GM11168 (cell line): ENCODE measurements at regions not wholly inside any gene's neighbourhood (a gene's known extent, or its start where the extent isn't known, plus 50 kb on each side); places are given as distances from the start of the nearest gene placed in this dataset.

ENCODE experiments used
- in situ Hi-C: fragments of 300-500 bp; cut with MboI; formaldehyde crosslinking; loops from one replicate; pipeline ENCODE4 v1.12.0; 2022; ENCODE audit warnings: low sequenced_read_pairs; ENCODE audit not compliant: unreplicated experiment

DNA sequence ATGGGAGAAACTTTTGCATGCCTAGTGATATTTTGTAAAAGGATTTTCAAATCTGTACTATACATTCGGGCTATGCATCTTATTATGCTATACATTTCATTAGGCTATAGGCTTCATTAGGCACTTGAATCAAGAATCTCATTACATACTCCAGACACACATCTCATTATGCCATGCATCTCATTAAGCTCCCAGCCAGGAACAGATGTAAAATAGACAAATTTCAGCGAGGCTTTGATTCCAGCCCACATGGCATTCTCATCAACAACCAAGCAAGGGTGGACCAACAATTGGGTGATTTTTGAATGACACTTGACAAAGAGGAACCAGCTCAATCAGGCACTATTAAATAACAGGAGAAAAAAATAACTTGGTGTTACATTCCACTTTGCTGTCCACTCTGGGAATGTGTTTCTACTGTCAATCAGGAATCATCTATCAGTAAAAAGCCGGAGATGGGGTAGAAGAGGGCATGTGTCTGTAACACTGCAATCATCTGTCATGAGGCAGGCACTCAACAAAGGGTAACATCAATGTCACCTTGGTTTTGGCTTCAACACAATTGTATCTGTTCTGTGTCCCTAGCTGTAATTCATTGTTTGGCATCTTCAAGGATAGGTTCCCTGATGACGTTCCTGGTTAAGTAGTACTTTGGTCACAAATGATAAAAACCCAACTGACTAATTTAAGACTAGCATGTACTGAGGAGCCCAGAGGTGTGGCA is 498.6 kb downstream of the EPHA4 start:
- in situ Hi-C loops = no loop called here

DNA sequence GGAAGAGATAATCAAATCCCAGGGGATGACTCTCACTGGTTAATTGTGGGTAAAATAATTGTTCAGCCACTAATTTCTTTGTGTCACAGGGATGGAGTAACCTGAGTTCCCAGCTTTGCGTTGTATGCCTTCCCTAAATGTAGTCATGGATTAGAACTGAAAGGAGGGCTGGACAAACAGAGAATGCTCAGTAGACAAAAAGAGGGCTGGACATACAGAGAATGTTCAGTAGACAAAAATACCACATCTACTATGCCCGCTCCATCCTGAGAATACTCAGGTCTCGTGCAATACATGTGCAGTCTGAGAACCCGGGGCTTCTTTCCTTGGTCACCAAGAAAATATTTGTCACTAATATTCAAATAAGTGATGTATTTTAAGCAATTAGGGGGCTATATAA is 497.9 kb downstream of the EPHA4 start:
- in situ Hi-C loops = no loop called here

DNA sequence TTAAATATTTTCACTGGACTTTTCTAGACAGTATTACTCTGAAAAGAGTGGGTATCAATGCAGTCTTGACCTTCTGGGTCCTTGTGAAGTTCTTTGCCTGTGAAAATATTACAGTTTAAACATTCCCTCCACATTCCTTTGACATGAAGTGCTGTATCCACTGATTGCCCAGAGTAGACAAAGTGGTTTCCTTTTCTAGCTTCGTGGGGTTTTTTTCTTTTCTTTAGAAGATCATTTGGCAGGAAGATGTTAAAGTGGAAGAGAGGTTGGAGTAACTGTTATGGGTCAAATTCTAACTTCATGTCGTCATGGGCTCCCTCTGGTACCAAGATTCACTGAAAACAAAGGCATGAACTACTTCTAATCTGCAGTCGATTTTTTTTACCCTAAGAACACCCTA is 496.9 kb downstream of the EPHA4 start:
- in situ Hi-C loops = no loop called here

DNA sequence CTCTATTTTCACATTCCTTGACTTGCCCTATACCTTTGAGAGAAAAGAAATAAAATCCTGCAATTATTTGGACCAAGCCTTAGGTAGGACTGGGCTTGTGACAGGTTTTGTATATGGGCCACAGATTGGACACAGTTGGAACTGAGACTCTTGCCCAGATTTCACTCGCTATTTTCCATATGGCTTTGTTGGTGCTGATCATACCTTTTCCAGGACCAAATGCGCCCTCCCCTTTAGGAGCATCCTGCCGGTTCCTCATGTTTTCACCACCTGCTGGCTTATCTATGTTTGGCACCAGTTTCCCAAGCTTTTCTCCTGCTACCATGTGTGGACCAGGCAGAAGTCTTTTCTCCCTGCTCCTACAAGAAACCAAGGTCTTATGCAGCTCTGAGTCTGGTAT is 494.9 kb downstream of the EPHA4 start:
- in situ Hi-C loops = no loop called here

DNA sequence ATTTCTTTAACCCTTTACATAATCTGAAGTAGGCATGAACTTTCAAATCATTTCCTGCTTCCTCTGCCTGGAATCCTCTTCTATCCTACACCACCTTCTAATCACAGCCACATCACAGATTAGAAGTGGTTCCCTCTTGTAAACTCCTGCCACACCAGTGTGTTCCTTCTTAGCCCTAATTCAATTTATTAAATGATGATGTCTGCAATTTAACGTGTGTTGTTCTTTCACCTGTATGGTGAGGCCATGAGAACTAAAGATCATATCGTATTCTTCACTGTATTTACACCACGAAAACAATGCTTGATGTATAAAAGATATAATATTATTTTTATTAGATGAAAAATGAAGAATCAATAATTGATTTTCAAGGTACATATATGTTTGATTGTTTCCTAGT is 494.3 kb downstream of the EPHA4 start:
- in situ Hi-C loops = no loop called here

DNA sequence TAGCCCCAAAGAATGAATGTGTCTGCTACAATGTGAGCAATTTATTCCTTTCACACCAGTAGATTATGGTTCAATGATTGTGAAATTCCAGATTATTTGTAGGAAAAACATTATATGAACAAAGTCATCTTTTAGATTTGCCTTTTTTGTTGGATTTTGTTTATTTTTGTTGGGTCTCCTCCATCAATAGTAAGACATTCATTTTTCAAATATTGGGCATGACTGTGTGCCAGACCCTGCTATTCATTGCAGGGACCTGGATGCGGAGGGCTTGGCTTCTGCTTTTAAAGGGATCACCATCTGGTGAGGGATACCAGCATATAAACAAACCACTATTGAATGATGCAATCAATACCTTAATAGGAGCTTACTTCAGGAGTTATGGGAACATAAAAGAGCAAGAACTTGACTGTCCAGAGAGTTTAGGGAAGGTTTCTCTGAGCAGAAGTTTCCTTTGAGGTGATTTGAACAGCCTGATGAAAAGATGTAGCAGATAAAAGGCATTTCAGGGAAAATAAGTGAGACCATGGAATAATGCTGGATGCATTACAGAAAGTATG is 486.7 kb downstream of the EPHA4 start:
- in situ Hi-C loops = no loop called here

DNA sequence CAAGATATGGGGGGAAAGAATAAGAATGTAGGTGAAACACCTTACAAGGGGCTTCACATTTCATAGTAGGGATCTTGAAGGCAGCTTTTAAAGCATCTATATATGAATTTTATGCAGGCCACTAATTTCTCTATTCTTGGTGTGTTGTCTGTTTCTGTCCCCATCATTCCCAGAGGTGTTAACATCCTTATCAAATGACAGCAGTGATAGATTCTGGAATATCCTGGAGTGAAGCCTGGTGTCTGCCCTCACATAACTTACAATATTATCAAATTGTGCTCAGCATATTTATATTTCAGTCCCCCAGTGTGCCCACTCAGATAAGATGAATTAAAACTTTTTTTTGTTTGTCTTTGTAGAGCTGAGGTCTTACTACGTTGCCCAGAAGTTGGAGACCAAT is 486.2 kb downstream of the EPHA4 start:
- in situ Hi-C loops = no loop called here

DNA sequence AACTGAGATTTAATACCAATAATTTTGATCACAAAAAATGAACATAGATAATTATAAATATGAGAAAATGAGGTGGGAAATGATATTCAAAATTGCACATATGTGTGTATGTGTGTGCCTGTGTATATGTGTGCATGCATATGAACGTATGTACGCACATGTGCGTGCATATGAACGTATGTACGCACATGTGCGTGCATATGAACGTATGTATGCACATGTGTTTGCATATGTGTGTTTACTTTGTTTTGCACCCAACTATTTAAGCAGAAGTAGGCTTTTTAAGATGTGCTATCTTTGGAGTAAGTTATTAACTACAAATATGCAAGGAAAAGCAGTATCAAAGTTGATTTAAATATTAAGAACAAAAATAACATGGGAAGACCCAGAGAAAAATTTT is 484.3 kb downstream of the EPHA4 start:
- in situ Hi-C loops = no loop called here

DNA sequence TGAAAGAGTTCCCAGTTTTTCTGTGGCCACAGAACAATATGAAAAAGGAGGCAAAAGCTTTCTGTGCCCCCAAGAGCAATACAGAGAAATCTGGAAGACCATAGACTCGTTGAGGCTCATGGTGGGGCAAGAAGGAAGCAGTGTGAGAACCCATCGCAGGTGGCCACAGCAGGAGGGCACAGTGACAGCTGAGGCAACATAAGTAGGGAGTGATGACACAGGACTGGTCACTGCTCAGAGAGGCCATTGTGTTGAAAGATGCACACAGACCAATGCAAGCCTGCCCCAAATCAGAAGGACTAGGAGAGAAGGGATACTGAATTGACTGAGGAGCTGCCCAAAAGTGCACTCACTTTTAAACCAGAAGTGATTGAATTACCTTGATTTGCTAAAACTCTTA is 483.6 kb downstream of the EPHA4 start:
- in situ Hi-C loops = no loop called here

DNA sequence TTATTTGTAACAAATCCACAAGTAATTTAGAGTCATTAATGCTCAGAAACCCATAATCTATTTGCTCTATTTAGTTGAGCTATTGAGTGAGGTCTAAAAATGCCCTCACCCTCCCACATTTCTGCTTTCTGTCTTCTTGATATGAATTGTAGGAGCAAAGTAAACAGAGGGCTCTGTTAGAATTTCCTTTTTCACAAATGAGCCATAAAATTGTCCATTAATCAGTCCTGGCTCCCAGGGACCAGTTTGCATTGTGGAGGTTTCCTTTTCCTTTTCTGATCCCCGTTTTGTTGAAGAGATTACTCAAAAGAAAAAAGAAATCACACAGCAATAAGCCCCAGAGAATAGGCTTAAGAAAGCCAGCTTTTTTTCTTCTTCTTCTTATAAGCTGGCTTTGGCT is 476.7 kb downstream of the EPHA4 start:
- in situ Hi-C loops = no loop called here

DNA sequence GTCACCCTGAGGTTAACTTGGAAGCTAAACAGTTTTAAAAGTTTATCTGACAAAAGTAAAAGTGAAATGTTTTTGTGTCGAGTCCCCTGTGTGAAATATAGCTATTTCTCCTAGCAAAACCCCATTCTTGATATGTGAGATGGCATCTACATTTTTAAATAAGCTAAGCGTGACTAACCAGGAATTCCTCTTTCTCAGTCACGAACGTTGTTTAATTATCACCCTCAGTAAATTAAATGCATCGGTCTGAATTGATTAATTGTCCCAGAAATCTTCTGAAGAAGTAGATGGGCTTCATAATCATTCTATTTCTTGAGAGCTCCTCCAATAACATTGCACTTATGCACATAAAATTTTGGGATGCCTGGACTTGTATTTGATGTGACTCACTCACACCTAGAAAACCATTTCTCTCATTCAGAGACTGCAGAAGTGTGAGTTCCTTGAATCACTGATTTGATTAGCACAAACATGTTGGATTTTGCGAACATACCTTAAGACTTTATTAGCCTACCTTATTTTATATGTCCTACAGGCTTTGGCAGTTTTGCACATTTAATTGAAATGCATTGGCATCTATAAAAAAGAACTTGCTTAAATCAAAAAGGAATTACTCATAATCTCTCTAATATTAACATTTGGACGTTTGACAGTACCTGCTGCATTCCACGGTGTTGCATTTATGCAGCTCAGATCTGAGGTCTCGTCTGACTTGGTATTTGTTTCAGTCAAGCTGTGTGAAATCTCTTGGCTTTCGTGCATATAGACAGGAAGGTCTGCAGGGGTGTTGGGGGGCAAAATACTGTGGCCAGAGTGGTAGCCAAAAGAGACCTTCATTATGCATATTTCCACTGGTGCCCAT is 475.2 kb downstream of the EPHA4 start:
- in situ Hi-C loops = no loop called here

DNA sequence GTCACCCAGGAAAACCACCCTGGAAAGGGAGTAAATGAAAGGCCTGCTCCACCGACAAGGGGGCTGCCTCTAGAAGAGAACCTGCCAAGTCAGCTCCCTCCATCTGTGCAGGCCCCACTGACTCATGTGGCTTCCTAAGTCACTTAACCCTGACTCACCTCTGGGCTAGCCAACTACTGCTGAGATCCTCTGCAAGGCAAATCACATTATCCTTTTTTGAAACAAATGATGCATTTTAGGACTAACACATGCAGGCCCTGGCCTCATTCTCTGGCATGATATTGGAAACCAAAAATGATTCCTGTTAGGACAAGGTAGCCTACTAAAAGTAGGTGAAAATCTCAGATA is 474.6 kb downstream of the EPHA4 start:
- in situ Hi-C loops = no loop called here

DNA sequence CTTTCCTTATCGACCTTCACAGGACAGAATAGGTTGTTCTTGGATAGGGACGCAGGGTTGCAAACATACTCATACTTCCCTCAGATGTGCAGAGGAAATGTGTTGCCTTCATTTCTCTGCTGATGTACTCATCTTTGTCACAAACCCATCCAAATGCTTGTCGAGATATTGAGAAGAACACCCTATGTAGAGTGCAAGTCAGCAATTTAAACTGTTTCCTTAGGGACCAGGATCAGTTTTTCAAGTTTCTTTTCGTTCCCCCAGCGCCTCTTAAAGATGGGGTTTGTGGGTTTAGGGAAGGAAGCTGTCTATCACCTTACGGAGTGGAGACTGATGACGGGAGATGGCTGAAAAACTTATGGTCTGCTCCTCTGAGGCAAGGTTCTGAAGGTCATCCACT is 474.2 kb downstream of the EPHA4 start:
- in situ Hi-C loops = no loop called here

DNA sequence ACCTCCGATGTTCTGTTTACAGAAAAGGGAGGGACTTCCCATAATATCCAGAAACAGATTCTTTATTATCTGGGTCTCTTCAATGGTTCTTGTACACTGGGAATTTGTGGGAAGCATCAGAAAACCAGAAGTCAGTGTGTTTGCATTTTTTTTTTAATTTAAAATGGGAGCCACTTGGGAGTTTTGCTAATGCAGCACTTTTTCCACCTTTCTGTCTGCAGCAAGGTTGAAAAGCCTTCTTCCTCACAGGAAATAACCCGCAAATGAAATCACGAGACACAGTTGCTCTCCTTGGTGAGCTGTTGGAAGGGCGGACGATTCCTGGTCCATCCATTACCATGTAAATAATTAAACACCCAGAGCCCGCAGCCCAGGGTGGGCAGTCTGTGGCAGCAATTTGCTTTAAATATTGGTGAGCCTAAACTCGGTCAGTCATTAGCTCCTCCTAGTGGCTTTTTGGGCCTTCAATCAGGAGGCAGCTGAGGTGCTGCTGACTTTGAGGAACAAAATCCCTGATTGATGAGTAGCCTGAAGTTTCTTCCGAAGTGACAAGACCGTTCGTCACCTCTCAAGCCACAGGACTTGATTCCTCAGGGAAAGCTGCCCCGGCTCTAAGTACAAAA is 471.5 kb downstream of the EPHA4 start:
- in situ Hi-C loops = no loop called here

DNA sequence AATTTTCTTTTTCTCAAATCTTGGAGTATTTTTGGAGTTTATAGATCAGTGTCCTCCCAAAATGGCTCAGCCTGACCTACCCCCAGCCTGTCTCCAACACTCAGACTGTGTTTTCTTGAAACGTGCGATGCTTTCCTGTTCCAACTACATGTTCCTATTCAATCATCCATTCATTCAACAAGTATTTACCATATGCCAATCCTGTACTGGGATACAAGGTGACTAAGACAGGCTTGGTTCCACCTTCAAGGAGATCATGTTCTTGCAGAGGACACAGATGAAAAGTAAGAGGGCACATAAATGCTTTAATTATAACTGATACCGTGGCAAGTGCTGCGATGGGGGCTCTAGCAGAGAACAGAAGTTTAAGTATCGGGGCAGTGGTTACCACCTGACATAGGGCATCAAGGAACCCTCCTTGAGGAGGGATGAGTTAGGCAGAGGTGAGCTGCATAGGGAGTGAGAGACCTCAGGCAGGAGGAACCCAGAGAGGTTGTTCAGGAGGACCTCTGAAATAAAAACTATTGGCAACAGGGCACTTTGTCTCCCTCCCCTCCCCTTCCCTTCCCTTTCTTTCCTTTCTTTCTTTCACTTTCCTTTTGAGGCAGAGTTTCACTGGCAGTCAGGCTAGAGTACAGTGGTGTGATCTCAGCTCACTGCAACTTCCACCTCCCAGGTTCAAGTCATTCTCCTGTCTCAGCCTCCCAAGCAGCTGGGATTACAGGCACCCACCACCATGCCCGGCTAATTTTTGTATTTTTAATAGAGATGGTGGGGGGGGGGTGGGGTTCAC is 469.0 kb downstream of the EPHA4 start:
- in situ Hi-C loops = no loop called here

DNA sequence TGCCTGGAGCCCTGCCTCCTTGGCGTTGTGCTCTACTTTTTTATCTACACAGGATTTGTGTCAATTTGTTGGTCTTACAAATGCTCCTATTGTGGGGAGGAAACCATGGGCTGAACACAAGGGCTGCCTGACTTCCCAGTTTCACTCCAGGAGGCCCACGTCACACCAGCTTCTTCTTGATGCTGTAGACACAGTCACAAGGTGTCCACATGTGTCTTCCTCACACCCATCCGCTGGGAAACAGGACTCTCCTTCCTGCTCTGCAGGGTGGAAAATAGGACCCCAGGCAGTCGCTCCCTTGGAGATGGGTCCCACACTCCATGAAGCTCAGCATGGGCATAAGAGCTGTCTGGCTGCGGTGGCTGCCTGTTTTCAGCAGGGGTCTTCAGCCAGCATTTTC is 468.2 kb downstream of the EPHA4 start:
- in situ Hi-C loops = no loop called here

DNA sequence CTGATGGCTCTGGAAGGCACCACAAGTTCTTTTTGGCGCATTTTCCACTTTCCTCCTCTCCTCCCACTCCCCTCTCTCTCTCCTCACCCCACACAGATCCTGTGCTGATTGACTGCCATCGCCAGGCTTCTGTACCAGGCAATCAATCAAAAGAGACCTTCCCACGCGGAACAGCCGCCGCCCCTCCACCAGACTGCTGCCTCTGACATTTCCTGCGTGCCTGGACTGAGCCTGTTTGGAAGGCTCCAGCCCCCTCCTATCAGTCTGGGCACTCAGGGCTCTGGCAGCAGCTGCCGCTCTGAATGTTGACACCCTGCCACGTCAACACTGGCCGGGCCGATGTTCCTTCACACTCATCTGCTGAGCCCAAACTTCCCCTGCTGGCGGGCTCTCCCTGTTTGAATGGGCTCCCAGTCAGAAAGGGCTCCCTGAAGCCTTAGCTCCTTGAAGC is 467.7 kb downstream of the EPHA4 start:
- in situ Hi-C loops = no loop called here

DNA sequence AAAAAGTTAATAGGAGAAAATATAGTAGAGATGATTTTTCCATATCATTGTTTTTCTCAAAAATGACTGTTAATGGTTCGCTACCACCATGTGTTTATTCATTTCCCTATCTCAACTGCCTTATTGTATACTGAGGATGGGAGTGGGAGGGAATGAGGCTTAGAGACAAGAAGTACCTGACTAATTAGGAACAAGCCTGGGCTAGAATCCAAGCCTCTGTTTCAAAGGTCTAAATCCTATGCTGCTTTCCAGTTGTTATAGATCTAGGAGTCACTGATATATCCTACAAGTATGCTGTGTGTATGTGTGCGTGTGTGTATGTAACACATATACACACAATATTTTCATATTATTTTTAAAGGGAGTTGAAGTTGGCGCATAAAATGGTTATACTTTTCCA is 465.9 kb downstream of the EPHA4 start:
- in situ Hi-C loops = no loop called here

DNA sequence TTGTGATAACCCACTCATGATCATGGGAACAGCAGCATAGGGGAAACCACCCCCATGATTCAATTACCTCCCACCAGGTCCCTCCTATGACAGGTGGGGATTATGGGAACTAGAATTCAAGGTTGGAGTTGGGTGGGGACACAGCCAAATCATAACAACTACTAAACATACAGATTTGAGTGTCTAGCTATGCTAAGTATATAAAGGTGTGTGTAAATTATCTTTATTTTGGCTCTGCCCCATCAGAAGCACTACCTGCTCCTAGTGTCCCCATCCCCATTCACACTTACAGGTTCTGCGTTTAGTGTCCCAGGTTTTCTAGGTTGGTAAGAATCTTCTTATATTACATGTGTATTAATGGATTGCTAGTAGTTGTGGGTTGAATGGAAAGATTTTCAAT is 464.7 kb downstream of the EPHA4 start:
- in situ Hi-C loops = no loop called here

DNA sequence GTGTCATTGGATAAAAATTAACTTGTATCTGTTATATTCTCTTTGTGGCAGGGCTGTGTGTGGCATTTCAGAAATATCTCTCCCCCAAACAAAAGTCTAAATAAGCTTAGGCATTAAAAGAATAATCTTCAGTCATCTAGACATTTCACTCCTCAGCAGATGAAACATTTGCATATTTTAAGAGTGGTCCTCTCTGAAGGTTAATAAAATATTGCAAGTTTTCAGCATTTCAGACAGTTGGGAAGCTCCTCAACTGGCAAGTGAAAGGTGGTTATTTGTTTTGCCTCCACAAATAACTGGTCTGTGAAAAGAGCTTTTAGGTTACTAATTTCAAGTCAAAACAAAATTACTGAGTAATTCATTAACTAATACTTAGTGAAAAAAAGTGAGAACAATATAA is 462.6 kb downstream of the EPHA4 start:
- in situ Hi-C loops = no loop called here
